Urinary bladder (tissue), 3 donors: ENCODE measurements at regions not wholly inside any gene's neighbourhood (a gene's known extent, or its start where the extent isn't known, plus 50 kb on each side); places are given as distances from the start of the nearest gene placed in this dataset.

Experiments used
- DNase-seq: peaks from one replicate; pipeline ENCODE4 v3.0.0-alpha.2; 2015; ENCODE audit errors: extremely low spot score
- H3K27ac ChIP-seq: one replicate; pipeline ENCODE4 v1.5.1; 2013; ENCODE audit warnings: low read depth, mild to moderate bottlenecking, moderate library complexity
- H3K36me3 ChIP-seq: one replicate; pipeline ENCODE4 v1.6.1; 2013; ENCODE audit warnings: mild to moderate bottlenecking, moderate library complexity; ENCODE audit not compliant: insufficient read depth
- H3K4me1 ChIP-seq: one replicate; pipeline ENCODE4 v1.6.1; 2013; ENCODE audit warnings: mild to moderate bottlenecking, moderate library complexity; ENCODE audit not compliant: insufficient read depth
- H3K4me3 ChIP-seq: one replicate; pipeline ENCODE4 v1.5.1; 2013; ENCODE audit warnings: low read depth, low read length
- WGBS: extraction: QIAGEN DNeasy Blood & Tissue Kit; methylation state at CpG from one replicate; pipeline ENCODE4 v1.1.7; 2013; 5-methylcytosine and 5-hydroxymethylcytosine counted together
- donor health status: healthy with polysubstance abuse.
- donor health status: healthy.

DNA sequence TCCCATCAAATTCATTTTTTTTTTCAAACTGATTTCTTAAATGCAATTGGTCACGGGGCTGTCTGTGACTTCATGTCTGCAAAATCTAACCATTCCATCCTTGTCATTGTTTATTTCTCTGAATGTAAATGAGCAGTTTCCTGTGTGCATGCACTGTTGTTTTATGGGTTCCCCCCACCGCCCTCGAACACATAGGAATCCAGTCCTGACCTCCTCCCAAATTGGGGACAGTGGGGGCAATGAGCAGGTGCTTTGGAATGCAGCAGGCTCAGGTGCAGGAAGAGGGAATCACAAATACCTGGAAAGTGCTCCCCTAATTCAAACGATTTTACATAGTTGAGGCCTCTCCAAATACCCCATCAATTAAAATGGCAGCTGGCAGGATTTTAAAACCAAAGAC, 62.6 kb upstream of the ESRRB start:
- Histone ChIP-seq H3K4me1 (no peaks in the 10 kb centered on the region), H3K4me3 (no peak overlapping the region), H3K36me3 (no peaks in the 10 kb centered on the region), H3K27ac (no peak overlapping the region)
- no peak for DNase-seq
- 39% methylated on average over 4 of the region's 4 CpGs for WGBS

DNA sequence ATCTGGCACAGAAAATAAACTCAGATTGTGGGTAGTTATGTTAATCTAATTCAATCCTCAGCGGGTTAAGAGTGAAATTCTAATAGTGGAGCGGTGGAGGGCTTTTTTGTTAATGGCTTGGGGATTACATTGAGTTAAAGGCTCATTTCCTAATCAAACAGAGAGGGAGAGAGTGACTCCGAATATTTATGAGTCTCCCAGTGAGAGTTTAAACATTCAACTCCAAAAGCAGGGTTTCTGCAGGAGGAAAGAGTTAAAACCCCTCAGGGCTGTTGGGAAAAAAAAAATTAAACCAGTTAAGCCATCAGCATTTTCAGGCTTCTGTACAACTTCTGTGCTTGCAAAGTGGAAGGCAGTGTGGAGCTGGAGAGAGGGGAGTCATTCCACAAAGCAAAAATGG, 62.1 kb upstream of the ESRRB start:
- no peak for DNase-seq
- Histone ChIP-seq H3K36me3 (no peaks in the 10 kb centered on the region), H3K4me3 (no peak overlapping the region), H3K27ac (no peak overlapping the region), H3K4me1 (no peaks in the 10 kb centered on the region)
- WGBS: 48% methylated on average over 3 of the region's 3 CpGs

DNA sequence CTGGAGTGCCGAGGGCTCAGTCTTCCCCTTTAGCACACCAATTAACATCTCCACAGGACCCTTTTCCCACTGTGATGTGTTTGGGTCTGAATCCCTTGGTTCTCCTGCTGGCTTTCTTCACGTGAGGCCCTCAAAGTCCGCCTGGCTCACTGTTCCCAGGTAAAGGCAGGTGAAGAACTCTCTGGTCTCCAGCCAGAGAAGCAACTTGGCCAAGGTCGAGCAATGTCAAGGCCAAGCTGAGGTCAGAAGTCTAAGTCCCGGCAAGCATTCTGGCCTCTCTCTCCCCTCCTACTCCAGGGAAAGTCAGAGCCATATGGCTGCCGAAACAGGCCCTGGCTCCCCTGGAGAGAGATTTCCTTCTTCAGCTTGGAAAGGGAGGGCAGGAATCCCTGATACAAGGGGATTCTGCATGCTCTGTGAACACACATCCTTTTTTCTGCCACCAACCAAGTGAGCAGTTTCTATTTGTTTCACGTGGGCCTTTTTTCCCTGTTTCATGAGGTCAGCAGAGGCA, 61.4 kb upstream of the ESRRB start:
- Histone ChIP-seq H3K4me1 (no peaks in the 10 kb centered on the region), H3K36me3 (no peaks in the 10 kb centered on the region), H3K4me3 (no peak overlapping the region), H3K27ac (no peak overlapping the region)
- WGBS: 62% methylated on average over 7 of the region's 7 CpGs
- DNase-seq: no peak

DNA sequence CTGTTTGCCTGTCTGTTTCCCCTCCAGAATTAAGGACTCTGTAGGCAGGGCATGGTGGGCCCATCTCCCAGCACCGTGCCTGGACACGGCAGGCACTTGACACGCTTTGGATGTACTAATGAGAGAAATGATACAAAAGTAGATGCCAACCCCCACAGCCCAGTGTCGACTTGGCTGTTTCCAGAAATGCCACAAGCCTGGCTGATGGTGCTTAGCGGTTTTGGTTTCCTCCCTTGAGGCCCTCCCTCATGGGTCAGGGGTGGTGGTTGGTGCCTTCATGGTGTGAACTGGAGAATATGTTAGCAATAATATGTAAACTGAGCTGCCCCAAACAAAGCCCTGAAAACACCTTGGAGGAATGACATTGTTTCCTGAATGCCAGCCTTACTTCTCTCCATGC, 55.5 kb upstream of the ESRRB start:
- H3K4me3 ChIP-seq: no peak overlapping the region
- H3K4me1 ChIP-seq: no peaks in the 10 kb centered on the region
- H3K36me3 ChIP-seq: no peaks in the 10 kb centered on the region
- DNase-seq: no peak
- no peak overlapping the region for H3K27ac ChIP-seq
- WGBS: 85% methylated on average over 5 of the region's 5 CpGs

DNA sequence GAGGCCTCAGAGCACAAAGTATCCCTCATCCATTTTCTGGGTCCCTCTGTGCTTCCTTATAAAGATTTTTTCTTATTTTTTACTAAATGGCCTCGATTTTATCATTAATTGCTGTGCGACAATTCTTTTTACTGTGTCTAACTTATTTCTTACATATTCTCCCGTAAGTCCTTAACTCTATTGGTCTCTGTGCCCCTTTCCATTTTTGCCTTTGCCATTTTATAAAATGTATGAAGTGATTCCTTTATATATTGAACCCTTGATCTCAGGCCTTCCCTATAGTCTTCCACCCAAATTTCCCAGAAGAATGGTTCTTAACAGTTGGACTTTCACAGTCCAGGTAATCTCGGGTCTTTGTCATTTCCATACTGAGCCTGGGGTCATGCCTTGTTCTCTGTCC, 55.0 kb upstream of the ESRRB start:
- no peaks in the 10 kb centered on the region for H3K4me1 ChIP-seq
- no peaks in the 10 kb centered on the region for H3K36me3 ChIP-seq
- no peak overlapping the region for H3K4me3 ChIP-seq
- no peak for DNase-seq
- no peak overlapping the region for H3K27ac ChIP-seq
- WGBS: 90% methylated on average over 4 of the region's 4 CpGs

DNA sequence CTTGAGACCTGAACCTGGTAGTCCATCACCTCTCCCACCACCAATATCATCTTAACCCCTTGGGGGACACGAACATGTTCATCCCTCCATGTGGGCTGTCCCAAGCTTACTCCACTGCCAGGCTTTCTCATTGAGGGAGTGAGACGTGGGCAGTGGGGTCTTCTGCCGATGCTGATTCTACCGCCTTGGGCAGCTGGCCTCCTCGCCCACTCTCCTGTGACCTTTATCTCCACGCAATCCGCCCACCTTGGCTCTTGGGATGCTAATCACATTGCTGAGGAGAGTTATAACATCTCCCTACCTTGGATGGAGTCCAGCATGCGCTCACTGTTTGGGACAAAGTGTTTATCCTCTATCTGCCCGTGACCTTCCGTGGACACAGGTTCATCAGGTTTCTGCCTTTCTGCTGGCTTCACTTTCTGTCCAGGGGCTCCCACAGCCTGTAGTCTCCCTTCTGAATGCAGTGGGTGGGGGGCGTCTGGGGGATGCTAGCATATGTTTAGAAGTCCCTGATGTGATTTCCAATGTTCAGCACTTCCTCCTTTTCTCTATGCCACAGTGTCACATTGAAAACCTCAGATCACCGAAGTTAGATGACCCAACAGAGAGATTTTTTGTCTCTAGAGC, 53.2 kb upstream of the ESRRB start:
- Histone ChIP-seq H3K27ac (no peak overlapping the region), H3K36me3 (no peaks in the 10 kb centered on the region), H3K4me3 (no peak overlapping the region), H3K4me1 (no peaks in the 10 kb centered on the region)
- 73% methylated on average over 12 of the region's 12 CpGs for WGBS
- no peak for DNase-seq

DNA sequence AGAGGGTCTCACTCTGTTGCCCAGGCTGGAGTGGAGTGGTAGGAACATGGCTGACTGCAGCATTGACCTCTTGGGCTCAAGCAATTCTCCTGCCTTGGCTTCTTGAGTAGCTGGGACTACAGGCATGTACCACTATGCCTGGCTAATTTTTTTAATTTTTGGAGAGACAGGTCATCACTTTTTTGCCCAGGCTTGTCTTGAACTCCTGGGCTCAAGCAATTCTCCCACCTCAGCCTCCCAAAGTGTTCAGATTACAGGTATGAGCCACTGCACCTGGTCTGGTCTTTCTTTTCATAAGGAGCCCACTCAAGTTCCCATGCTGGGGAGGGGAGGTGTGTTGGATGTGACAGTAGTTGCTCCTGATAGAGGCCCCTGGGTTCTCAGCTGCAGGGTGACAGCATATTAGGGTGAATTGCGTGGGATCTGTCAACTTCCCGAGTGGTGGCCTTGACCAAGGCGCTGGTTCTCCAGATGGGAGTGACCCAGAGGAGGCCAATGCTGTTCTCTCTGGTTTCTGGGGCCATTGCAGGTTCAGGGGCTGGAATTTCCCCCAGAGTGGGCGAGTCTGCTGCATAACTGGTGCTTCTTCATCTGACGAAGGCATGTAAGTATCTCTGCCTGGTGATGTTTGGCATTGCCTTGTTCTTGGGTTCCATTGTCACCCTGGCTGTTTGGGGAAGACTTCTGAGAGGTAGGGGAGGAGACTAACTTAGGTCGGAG, 52.4 kb upstream of the ESRRB start:
- H3K4me1 ChIP-seq: no peaks in the 10 kb centered on the region
- no peak for DNase-seq
- no peak overlapping the region for H3K27ac ChIP-seq
- no peaks in the 10 kb centered on the region for H3K36me3 ChIP-seq
- WGBS: 78% methylated on average over 6 of the region's 6 CpGs
- H3K4me3 ChIP-seq: no peak overlapping the region

DNA sequence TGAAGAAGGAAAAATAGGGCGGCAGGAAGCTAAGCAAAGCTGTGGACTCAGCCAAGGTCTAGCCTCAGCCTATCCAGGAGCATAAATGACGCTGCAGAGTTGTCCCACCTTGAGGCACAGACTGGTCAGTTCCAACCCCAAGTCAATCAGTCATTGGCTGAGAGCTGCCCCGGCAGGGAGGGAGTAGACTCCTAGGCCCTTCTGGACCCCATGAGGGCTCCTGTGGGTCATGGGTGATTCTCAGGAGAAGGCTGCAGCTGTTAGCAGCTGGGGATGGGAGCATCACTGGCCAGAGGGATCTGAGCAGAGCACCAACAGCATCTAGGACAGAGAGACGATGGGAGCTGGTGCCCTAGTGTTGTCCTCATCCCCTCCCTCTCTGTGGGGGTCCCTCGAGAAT, 51.8 kb upstream of the ESRRB start:
- H3K4me3 ChIP-seq: no peak overlapping the region
- no peak for DNase-seq
- WGBS: 73% methylated on average over 5 of the region's 5 CpGs
- no peaks in the 10 kb centered on the region for H3K4me1 ChIP-seq
- H3K27ac ChIP-seq: no peak overlapping the region
- no peaks in the 10 kb centered on the region for H3K36me3 ChIP-seq
